Spleen (tissue), 7 donors: ENCODE measurements at regions not wholly inside any gene's neighbourhood (a gene's known extent, or its start where the extent isn't known, plus 50 kb on each side); places are given as distances from the start of the nearest gene placed in this dataset.

ENCODE experiments used
- CTCF ChIP-seq, 11 experiments: fragments of 200-600 bp in 7 of 11; fragments of 450-650 bp in 4 of 11; sonication (generic) in 4 of 11; IDR thresholded peaks in 8 of 11; conservative IDR thresholded peaks in 3 of 11; 1 replicate in 7 of 11; 2 replicates in 4 of 11; pipeline versions ENCODE4 v1.4.0 to v1.8.0; 2016 to 2021; ENCODE audit warnings: antibody characterized with exemption in 11 of 11, inconsistent platforms in 4 of 11, mild to moderate bottlenecking in 1 of 11
- POLR2A ChIP-seq, 3 donors: fragments of 450-650 bp; IDR thresholded peaks; one replicate each; pipeline ENCODE4 v1.5.1; 2017; ENCODE audit warnings: antibody characterized with exemption in 3 of 3, mild to moderate bottlenecking in 1 of 3
- POLR2AphosphoS5 ChIP-seq, 3 donors: sonication (generic); formaldehyde crosslinking; IDR thresholded peaks; one replicate each; pipeline ENCODE4 v1.5.1; 2017; ENCODE audit warnings: antibody characterized with exemption in 3 of 3
- donor health status: DM: no; HTN: no; CAD: no; lungs with moderate emphysema.
- donor health status: DM: no; HTN: no; CAD: no.
- donor health status: DM: no; HTN: no; CAD: no.

- no peak for TF ChIP-seq CTCF (IDR thresholded peaks at IDR 0.05 in 8 of 11, conservative IDR thresholded peaks at IDR 0.05 in 3 of 11)
- no peak for TF ChIP-seq POLR2AphosphoS5 (IDR thresholded peaks at IDR 0.05)
- TF ChIP-seq POLR2A (IDR thresholded peaks at IDR 0.05): no peak
Observed at GRCh38 chr6:91137286-91137685, 550.4 kb upstream of the MAP3K7 start.
